Mesenteric fat pad (tissue), 1 donor: ENCODE measurements at regions not wholly inside any gene's neighbourhood (a gene's known extent, or its start where the extent isn't known, plus 50 kb on each side); places are given as distances from the start of the nearest gene placed in this dataset.

Experiments
- DNase-seq: peaks from one replicate; pipeline ENCODE4 v3.0.0-alpha.2; 2020; ENCODE audit warnings: low spot score
- donor health status: DM: yes; HTN: yes; CAD: no.

DNA sequence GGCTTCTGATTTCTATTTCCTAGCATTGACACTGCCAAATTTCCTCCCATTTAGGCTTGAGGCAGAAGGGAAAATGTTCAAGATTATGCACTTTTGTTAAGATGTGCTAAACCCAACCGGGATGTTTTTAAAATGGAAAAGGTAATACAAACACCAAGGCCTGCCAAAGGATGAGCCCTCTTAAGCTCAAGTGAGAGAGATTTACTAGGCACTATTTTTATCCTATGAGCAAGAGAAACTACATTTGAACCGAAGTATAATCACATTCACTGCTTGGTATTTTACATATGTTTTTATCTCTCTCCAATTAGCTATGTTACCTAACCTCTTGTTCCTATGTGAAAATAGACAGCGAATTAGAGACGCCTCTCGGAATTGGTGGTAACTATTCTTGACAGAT lies 295.8 kb downstream of the GABRB3 start:
- DNase-seq = no peak

GRCh38 chr15:26475554-26475953 lies 297.3 kb downstream of the GABRB3 start:
- DNase-seq = no peak

GRCh38 chr15:26472661-26473060 lies 300.2 kb downstream of the GABRB3 start:
- no peak for DNase-seq

DNA sequence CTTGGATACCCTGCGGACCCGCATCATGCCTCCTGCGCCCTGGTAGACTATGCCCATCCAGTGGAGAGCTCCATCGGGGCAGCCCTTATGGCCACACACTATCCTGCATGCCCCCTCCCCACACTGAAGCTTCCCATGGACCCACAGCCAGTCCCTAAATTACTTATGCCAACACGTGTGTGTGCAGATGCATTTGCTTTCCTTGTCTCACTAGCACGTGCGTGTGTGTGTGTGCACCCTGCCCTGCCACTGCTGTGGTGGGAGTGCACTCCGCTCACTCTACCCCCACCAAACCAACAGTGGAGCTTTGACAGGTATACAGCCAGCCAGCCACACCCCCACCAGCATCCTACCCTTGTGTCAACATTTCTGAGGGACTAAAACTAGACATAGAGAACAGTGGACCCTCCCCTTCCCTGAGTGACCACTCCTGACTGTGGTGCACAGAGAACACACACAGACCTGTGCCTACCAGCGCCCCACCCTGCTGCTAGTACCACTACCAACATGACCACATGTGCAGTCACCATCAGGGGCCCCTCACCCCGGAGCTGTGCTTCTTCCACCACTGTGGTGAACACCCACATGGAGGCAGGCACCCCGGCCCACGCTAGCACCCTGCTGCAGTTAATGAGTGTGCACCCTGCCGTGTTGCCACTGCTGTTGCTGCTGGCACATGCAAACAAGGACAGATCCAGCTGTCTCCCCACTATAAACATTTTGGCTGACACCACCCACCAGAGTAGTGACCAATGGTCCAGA lies 310.8 kb downstream of the GABRB3 start:
- DNase-seq = no peak

DNA sequence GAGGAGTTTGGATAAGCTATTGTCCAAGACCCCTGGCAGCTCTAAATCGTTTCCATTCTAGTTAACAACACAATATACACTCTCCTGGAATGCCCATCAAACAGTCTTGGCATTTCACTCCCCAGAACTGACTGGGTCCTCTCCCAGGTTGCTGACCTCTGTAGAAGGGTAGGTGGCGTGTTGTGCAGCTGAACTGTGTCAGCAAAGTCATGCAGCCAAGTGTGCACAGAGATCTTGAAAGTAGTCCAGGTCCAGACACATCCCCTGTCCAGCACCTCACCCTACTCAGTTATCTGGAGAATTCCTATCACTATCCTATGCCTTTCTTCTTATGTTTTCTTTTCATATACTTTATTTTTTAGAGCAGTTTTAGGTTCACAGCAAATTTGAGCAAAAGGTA lies 312.7 kb downstream of the GABRB3 start:
- no peak for DNase-seq

DNA sequence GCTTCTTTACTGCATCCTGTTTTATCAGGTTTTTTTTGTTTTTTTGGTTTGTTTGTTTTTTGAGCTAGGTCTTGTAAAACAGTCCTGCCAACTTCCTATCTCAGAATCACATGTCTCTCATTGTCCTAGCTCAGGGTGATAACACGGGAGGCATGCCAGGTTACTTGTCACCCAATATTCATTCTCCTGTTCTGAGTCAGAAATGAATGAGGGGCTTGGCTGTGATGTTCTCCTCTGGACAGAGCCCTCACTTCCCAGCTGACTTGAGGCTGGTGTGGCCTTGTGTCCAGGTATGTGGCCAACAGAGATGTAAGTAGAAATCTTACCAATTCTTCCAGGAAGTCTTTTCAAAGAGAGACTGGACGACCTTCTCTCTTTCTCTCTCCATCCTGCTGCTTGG lies 317.0 kb downstream of the GABRB3 start:
- DNase-seq = no peak

GRCh38 chr15:26453914-26454313 lies 319.0 kb downstream of the GABRB3 start:
- no peak for DNase-seq

- no peak for DNase-seq
Measured at GRCh38 chr15:26451995-26452394, 320.9 kb downstream of the GABRB3 start.

- DNase-seq = no peak
Measured at GRCh38 chr15:26449291-26449690, 323.6 kb downstream of the GABRB3 start.

DNA sequence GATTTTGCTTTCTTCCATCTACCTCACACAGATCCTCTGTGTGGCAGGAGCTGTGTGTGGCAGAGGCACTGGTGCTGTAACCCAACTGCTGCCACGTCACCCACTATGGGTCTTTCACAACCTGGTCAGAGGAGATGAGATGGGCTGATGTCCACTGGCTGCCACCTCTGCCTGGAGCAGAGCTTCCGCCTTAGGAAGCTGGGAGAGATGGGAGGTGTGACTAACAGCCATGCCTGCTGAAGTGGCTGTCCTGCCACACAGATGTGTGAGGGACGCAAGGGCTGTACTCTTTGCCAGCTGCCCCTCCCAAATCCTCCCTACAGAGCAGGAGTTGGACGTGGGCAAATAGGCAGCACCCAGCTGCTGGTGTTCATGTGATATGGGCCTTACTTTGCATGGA lies 329.5 kb downstream of the GABRB3 start:
- DNase-seq = no peak

- no peak for DNase-seq
Measured at GRCh38 chr15:26442680-26443079, 330.2 kb downstream of the GABRB3 start.

- no peak for DNase-seq
Measured at GRCh38 chr15:26439681-26440080, 333.2 kb downstream of the GABRB3 start.

GRCh38 chr15:26438718-26439117 lies 334.1 kb downstream of the GABRB3 start:
- DNase-seq = no peak

DNA sequence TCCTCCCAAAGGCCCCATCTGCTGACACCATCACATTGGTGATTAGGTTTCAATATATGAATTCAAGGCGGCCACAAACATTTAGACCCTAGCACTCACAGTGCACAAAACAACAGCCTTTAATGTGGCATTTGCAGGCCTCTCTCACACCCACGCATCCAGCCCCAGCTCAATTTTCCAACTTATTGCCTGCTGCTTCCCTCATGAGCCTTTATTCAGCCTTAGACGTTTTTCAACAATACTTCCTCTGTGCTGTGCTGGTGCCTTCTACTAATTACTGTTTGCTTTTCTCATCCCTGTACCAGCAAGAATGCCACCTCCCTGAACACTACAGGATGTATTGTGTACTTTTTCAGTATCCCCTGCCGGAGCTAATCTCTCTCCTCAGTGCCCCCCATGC lies 334.6 kb downstream of the GABRB3 start:
- no peak for DNase-seq

GRCh38 chr15:26433818-26434217 lies 339.0 kb downstream of the GABRB3 start:
- no peak for DNase-seq

GRCh38 chr15:26433060-26433459 lies 339.8 kb downstream of the GABRB3 start:
- DNase-seq = no peak

DNA sequence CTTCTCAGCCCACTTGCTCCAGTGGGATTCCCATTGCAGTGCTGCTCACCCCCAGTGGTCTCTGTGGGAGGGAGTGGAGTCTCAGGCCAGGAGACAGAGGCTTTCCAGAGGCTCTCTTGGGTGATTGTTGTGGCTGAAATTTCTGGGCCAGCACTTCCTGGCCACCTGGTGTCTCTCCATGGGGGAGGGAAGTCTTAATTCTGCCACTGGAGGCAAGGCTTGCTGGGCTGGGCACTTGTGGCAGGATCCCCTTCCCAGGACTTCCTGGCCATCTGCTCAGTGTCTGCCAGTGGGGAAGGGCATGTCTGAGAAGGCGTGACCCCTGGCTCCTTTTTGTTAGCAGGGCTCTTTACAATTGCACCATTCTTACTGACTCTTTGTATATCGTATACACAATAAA lies 351.8 kb downstream of the GABRB3 start:
- no peak for DNase-seq

GRCh38 chr15:26395624-26396023 lies 377.2 kb downstream of the GABRB3 start:
- DNase-seq = no peak

DNA sequence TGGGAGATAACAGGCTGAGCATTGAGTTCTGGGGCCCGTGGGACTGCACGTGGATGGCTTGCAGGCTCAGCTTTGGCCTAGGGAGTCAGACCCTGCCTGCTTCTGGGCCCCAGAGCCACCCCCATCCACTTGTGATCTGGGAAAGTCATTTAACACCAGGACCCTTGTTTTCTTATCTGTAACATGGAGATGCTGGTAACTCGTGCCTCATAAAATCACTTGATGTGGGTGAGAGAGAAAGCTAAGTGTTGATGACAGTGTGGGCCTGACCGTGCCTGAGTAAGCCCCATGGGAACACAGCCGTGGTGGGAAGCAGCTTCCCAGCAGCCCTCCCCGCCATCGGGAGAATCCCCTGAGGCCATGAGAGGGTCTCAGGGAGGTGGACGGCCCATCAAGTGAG lies 378.1 kb downstream of the GABRB3 start:
- DNase-seq = no peak

- DNase-seq = no peak
Measured at GRCh38 chr15:26392956-26393355, 379.9 kb downstream of the GABRB3 start.

- DNase-seq = no peak
Measured at GRCh38 chr15:26391567-26392194, 381.2 kb downstream of the GABRB3 start.

DNA sequence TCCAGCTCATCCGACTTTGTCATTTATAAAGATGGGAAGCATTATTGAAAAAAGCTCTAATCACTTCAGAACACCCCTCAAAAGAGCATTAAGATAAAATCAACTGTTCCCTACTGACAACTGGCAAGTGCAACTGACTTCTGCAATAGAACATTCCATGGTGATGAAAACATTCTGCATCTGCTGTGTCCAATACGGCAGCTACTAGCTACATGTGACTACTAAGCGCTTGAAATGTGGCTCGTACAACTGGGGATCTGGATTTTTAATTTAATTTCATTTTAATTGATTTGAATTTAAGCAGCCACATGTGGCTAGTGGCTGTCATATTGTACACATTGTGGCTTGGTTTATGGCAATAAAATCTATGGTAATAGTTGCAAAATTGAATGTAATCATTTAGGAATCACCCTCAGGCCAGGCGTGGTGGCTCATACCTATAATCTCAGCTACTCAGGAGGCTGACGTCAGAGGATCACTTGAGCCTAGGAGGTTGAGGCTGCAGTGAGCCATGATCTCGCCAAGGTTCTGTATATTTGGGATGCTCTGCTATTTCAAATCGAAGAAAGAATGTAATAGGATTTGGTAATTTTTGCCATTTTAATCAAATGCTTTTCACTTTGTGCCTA lies 390.3 kb downstream of the GABRB3 start:
- DNase-seq = no peak

DNA sequence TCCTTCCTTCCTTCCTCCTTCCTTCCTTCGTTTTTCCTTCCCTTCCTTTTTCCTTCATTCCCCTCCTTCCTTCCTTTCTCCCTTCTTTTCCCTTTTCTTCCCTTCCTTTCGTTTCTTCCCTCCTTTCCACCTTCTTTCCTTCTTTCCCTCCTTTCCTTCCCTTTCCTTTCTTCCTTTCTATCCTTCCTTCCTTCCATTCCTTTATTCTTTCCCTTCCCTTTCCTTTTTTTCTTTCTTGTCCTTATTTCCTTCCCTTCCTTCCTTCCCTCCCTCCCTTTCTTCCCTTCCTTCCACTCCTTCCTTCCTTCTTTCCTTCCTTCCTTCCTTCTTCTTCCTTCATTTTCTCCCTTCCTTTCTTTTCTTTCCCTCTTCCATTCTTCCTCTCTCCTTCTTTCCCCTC lies 394.6 kb downstream of the GABRB3 start:
- DNase-seq = no peak
